SU-DHL-6 (cell line): ENCODE measurements at regions not wholly inside any gene's neighbourhood (a gene's known extent, or its start where the extent isn't known, plus 50 kb on each side); places are given as distances from the start of the nearest gene placed in this dataset.

Source experiments
- EZH2phosphoT487 ChIP-seq: fragments of 200-600 bp; sonication (generic), shearing (Covaris generic); conservative IDR thresholded peaks from 2 replicates; pipeline ENCODE4 v1.6.1; 2018; ENCODE audit warnings: mild to moderate bottlenecking, antibody characterized with exemption, low read length, moderate library complexity, mixed read lengths
- TF ChIP-seq, protein P1 (sequence below): fragments of 200-600 bp; sonication (generic); IDR thresholded peaks from one replicate; pipeline ENCODE4 v1.5.1; 2017; ENCODE audit warnings: antibody characterized with exemption, mild to moderate bottlenecking, low read length, moderate library complexity; ENCODE audit not compliant: insufficient read depth, poor library complexity, severe bottlenecking

DNA sequence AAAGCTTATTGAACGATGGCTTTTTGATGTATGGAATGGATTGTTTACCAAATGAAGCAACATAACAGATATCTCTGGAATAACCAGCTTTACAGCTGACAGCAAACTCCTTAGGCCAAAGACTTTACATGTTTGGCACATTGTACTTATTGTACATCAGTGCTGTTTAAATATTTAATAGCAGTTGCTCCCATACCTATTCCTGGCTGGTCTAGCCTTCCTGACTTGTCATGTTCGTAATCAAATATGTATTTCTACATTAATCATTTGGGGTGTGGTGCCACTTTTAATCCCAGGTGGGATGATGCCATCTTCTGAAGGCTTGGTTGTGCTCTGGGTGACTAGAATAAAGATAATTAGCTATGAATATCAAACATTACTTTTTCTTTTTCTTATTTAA is 67.4 kb upstream of the FRY start:
- no peak for TF ChIP-seq EZH2phosphoT487
- TF ChIP-seq, protein P1, sequence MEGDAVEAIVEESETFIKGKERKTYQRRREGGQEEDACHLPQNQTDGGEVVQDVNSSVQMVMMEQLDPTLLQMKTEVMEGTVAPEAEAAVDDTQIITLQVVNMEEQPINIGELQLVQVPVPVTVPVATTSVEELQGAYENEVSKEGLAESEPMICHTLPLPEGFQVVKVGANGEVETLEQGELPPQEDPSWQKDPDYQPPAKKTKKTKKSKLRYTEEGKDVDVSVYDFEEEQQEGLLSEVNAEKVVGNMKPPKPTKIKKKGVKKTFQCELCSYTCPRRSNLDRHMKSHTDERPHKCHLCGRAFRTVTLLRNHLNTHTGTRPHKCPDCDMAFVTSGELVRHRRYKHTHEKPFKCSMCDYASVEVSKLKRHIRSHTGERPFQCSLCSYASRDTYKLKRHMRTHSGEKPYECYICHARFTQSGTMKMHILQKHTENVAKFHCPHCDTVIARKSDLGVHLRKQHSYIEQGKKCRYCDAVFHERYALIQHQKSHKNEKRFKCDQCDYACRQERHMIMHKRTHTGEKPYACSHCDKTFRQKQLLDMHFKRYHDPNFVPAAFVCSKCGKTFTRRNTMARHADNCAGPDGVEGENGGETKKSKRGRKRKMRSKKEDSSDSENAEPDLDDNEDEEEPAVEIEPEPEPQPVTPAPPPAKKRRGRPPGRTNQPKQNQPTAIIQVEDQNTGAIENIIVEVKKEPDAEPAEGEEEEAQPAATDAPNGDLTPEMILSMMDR, result no peak
